ENCODE measurements at regions not wholly inside any gene's neighbourhood (a gene's known extent, or its start where the extent isn't known, plus 50 kb on each side); places are given as distances from the start of the nearest gene placed in this dataset.

DNA sequence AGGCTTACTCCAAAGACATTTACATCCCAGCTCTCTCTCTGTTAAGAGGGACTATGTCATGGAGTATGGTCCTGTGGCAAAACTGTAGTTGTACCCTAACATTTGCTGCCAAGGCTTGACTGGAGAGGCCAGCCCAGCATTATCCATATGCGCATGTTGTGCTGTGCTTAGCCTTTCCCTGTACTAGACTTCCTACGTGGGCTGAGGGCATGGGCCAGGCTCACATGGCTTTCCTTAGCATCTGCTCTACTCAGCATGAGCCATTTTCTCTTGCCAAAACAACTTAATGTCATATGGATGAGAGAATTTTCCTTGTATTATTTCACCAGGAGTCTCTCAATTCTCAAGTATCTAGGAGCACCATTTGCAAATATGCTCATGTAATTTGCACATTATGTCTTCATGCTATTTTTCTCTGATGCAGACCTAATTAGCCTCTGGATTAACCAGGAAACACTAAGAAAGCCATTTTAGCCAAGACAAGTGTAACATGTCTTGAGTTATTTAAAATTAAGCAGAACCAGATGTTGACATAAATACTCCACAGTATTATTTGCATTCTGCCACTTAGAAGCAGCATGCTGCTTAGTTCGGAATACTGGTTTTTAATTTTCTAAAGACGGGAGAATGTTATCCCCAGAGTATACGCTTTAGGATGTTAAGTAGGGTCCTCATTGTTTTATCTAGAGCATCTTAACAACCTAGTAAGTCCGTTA lies 71.7 kb upstream of the FAR1 start:
- CTCF ChIA-PET (ENCODE audit: partially characterized antibody): no interaction called here
- POLR2A ChIA-PET (ENCODE audit: partially characterized antibody): no interaction called here

More for the DNA sequence above, 71.7 kb upstream of the FAR1 start:
- Histone ChIP-seq H4K8ac (ENCODE audit: extremely low read depth, insufficient read depth, low read length) (no peak overlapping the region), H2BK12ac (ENCODE audit: low read depth, low read length) (no peak overlapping the region), H3K9me3 (ENCODE audit: insufficient read depth in 2 of 2, low read depth in 1 of 2, low read length in 1 of 2) (no peaks in the 10 kb centered on the region), H2AFZ (ENCODE audit: low read length) (no peak overlapping the region), H2BK5ac (ENCODE audit: low read depth, low read length) (no peak overlapping the region; the same call in 1 of the 2 replicates), H4K91ac (replicated peaks; ENCODE audit: insufficient read length, low read length) (no peak overlapping the region), H2BK20ac (ENCODE audit: low read length) (no peak overlapping the region), H4K5ac (ENCODE audit: insufficient read length, low read depth, low read length) (no peak overlapping the region), H3K9ac (replicated peaks in 1 of 4; ENCODE audit: extremely low read depth in 1 of 4, low read depth in 3 of 4, low read length in 3 of 4) (no peak overlapping the region), H3K23ac (ENCODE audit: insufficient read length) (no peak overlapping the region), H3K4me3 (ENCODE audit: extremely low read depth in 1 of 4, insufficient read depth in 2 of 4, low read depth in 3 of 4, low read length in 4 of 4) (no peak overlapping the region), H3K18ac (ENCODE audit: extremely low read depth, low read length) (no peak overlapping the region; the same call in 1 of the 2 replicates), H2BK120ac (replicated peaks; ENCODE audit: low read depth, low read length) (no peak overlapping the region), H2BK15ac (ENCODE audit: low read length) (no peak overlapping the region), H3K79me1 (ENCODE audit: low read depth, low read length) (no peaks in the 10 kb centered on the region), H3K27me3 (replicated peaks in 1 of 4; ENCODE audit: control insufficient read depth in 3 of 4, extremely low read depth in 1 of 4, insufficient read depth in 3 of 4, low read length in 3 of 4) (no peaks in the 10 kb centered on the region), H3K4ac (replicated peaks; ENCODE audit: insufficient read length, low read depth, low read length) (no peak overlapping the region), H2AK5ac (ENCODE audit: low read depth, low read length) (no peak overlapping the region), H3K23me2 (ENCODE audit: low read depth, low read length) (no peaks in the 10 kb centered on the region), H4K20me1 (replicated peaks in 1 of 2; ENCODE audit: control insufficient read depth in 1 of 2, insufficient read depth in 2 of 2, low read length in 2 of 2) (no peaks in the 10 kb centered on the region), H3K36me3 (ENCODE audit: control insufficient read depth in 2 of 4, insufficient read depth in 4 of 4, low read length in 3 of 4) (no peaks in the 10 kb centered on the region), H3K79me2 (ENCODE audit: control insufficient read depth in 1 of 2, insufficient read depth in 2 of 2, low read length in 2 of 2) (no peaks in the 10 kb centered on the region), H3K27ac (ENCODE audit: low read depth, low read length) (no peak overlapping the region), H3K56ac (replicated peaks; ENCODE audit: insufficient read length, low read depth, low read length) (no peak overlapping the region), H3K4me2 (ENCODE audit: insufficient read depth in 1 of 2, low read depth in 2 of 2, low read length in 2 of 2) (no peak overlapping the region), H3K4me1 (replicated peaks in 1 of 4; ENCODE audit: control insufficient read depth in 3 of 4, insufficient read depth in 4 of 4, low read length in 3 of 4) (no peaks in the 10 kb centered on the region), H3K14ac (ENCODE audit: insufficient read length) (no peak overlapping the region)
- WGBS, 2 experiments (ENCODE audit: extremely low coverage in 1 of 2, insufficient coverage in 1 of 2, insufficient read length in 1 of 2, insufficient replicate concordance in 2 of 2, low coverage in 1 of 2, low lambda C conversion rate in 2 of 2, missing lambda C conversion rate in 1 of 2): 69% methylated on average over 6 of the region's 6 CpGs; no CpG with 5 or more reads in 1 of the 2 experiments
- no peak for FAIRE-seq
- no peak for DNase-seq (ENCODE audit: low read depth in 1 of 2, low spot score in 2 of 2)
- no peak for TF ChIP-seq KDM1A (IDR thresholded peaks at IDR 0.05; ENCODE audit: borderline replicate concordance, low read length)
- TF ChIP-seq, protein P1, sequence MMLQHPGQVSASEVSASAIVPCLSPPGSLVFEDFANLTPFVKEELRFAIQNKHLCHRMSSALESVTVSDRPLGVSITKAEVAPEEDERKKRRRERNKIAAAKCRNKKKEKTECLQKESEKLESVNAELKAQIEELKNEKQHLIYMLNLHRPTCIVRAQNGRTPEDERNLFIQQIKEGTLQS (IDR thresholded peaks at IDR 0.05; ENCODE audit: insufficient read depth, low read depth, low read length): no peak
- no peak for TF ChIP-seq SRF (IDR thresholded peaks at IDR 0.05; ENCODE audit: low read depth, low read length)
- no peak for TF ChIP-seq YY1 (IDR thresholded peaks at IDR 0.05; ENCODE audit: low read depth, low read length)
- no peak for TF ChIP-seq PHF8 (conservative IDR thresholded peaks at IDR 0.05; ENCODE audit: low read depth, low read length)

Data from H1 (cell line).